ENCODE measurements at regions not wholly inside any gene's neighbourhood (a gene's known extent, or its start where the extent isn't known, plus 50 kb on each side); places are given as distances from the start of the nearest gene placed in this dataset.

- TF ChIP-seq CTCF (IDR thresholded peaks at IDR 0.05; ENCODE audit: insufficient read depth, low read length, poor library complexity, severe bottlenecking): no peak
- TF ChIP-seq EZH2phosphoT487 (conservative IDR thresholded peaks at IDR 0.05; ENCODE audit: low read length): no peak
These were observed 223.5 kb downstream of the GPD2 start for GRCh38 chr2:156659694-156660093.

Measured in SU-DHL-6 (cell line).